GM19395 (cell line): ENCODE measurements at regions not wholly inside any gene's neighbourhood (a gene's known extent, or its start where the extent isn't known, plus 50 kb on each side); places are given as distances from the start of the nearest gene placed in this dataset.
"Not testable (repeated sequence)": the region's sequence is repeated elsewhere in the genome, so short reads cannot be mapped to it uniquely, and the experiment has no call there.

ENCODE experiments used
- ATAC-seq: cut with Tn5 transposase; IDR thresholded peaks from one replicate; pipeline ENCODE4 v1.9.1; 2021; ENCODE audit warnings: mild to moderate bottlenecking, moderate library complexity; ENCODE audit not compliant: unreplicated experiment

- ATAC-seq, result no peak
These were observed 495.6 kb upstream of the KLF6 start for GRCh38 chr10:4280461-4281189.

DNA sequence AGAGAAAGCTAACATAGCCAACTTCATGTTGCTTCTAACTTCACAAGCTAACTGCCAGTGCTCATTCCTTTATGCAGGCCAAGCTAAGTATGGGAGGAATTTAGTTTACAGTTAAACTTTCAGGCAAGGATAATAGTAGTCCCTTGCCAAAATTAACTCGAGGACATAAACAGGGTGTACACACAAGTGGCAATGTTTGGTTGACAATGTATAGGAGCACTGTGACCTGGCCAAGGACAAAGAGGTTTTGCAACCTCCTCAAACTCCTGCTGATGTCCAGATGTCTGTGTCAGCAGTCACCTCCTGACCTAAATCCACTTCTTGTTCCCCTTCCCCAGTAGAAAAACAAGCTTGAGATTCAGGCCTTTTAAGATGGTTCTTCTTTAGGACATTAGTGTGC is 494.6 kb upstream of the KLF6 start:
- ATAC-seq, result no peak

GRCh38 chr10:4278186-4278585 is 493.2 kb upstream of the KLF6 start:
- ATAC-seq, result no peak

DNA sequence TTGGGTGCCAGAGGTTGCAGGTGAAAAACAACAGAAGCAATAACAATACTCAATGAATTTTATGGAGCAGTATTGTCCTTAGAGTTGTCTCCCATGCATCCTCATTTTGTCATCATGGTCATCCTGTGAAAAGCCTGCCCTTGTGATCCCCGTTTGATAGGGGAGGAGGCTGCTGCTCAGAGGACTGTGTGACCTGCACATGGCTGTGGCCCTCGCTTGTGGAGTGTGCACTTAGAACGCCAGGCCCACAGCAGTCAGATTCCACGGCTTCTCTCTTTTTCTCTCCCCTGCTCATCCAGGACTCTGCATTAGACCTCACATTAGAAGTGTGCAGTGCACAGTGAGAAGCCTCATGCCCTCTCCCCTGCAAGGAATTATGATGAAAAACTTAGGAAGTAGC is 491.1 kb upstream of the KLF6 start:
- ATAC-seq, result no peak

DNA sequence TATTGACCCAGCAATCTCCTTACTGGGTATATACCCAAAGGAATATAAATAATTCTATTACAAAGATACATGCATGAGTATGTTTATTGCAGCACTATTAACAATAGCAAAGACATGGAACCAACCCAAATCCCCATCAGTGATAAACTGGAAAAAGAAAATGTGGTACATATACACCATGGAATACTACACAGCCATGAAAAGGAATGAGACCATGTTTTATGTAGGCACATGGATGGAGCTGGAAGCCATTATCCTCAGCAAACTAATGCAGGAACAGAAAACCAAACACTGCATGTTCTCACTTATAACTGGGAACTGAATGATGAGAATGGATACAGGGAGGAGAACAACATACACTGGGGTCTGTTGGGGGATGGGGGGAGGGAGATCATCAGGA is 489.7 kb upstream of the KLF6 start:
- ATAC-seq, result not testable (repeated sequence)

DNA sequence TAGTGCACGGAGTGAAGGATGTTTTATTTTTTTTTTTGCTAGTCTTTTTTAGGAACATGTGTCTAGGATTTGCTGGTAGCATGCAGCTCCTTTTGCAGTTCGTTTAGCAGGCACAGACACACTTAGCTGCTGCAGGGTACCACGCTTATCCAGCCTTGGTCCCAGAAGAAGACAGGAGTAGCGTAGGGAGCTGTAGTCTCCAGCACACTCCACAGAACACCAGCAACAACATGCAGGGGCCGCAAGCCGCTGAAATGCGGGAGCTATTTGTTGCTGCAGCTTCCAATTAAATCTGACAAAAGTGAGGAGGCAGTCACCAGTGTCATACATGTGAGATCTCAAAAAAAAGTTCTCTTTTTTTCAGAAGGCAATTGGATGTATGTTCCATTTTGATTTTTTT is 486.2 kb upstream of the KLF6 start:
- no peak for ATAC-seq

DNA sequence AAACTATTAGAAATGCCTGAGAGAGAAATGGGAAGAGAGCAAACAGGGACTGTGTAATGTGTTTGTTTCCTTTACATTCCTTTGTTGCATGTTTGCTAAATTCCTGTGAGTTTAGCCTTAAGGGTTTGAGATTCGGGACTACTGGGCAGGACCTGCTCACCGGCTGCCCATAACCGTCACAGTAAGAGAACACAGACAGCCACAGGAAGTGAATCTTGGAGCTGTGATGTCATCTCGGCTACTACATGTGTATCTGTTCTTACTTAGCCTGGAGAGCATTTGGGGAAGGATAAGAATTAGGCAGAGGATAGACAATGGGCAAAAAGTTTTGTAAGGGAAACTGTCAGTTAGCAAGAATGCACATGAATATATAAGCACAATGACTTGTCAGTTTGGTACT is 485.1 kb upstream of the KLF6 start:
- no peak for ATAC-seq

GRCh38 chr10:4268490-4268889 is 483.5 kb upstream of the KLF6 start:
- not testable (repeated sequence) for ATAC-seq

DNA sequence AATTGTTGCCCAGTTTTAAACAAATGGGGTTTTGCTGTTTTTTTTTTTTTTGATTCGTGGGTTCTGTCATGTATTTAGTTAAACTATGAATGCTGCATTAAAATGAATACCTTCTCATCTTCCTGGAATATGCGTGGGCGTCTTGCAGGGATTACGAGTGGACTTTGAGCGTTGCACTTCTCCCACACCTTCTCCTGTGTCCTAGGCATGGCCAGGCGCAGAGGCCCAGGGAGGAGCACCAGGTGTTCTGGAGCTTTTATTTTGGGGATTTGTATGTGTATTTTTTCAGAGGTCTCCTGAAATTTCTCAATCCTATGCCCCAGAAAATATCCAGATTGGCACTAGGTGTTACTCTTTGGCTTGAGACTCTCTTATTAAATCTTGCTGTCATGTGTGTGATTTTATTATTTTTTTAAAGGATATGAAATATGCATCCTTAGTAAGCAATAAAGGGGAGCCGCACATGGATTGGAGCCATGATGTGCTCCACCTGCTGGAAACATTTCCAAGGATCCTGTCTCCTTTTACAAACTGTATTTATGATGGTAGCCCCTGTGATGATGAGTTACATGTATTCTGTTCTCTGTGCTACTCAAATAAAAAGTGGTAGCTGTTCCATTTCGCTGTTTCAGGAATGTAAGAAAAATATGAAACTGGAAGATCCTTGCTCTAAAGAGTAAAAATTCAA is 482.2 kb upstream of the KLF6 start:
- ATAC-seq, result no peak

GRCh38 chr10:4266416-4267085 is 481.5 kb upstream of the KLF6 start:
- no peak for ATAC-seq

GRCh38 chr10:4265964-4266363 is 481.0 kb upstream of the KLF6 start:
- no peak for ATAC-seq

GRCh38 chr10:4264209-4264865 is 479.3 kb upstream of the KLF6 start:
- no peak for ATAC-seq

DNA sequence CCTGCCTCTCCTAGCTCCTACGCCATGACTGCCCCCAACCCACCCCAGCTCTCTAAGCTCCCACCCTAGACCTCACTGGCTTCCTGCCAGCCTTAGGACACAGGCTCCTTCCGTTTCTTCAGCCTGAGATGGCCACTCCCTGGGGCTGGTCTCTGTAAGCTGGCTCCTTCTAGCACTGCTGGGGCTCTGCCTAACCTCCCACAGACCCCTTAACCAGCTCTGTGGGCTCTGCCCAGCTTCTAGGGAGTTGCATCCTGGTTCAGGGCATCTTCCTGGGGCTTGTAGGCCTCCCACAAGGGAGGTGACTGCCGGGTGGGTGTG is 478.6 kb upstream of the KLF6 start:
- ATAC-seq, result no peak

DNA sequence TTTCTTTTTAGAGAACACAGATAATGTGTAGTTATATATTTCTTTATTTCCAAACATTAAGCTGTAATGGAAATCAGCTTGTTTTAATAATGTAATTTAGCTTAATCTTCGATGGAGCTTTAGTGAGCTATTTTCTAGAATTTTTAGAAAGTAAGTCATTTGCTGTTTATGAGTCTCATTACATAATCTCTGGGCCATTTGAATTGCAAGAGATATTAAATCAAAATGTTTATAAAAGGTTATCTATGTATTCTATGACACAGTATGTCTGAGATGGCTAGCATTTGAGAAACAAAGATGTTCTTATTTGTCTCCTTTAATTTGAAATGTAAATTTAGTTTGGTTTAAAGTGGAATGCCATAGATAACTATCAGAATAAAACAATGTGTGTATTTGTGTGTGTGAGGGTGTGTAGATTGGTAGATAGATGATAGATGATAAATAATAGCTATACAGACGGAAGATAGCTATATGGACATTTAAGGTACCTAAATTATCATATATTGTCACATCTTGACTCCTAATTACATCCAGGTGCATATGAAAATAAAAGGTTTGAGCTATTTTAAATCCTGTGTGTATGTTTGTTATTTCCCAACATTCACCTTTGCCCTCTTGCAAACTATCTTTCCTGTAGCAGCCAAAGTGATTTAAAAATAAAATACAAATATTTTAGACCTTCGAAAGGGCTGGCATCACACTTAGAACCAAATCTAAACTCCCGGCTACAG is 478.0 kb upstream of the KLF6 start:
- no peak for ATAC-seq

DNA sequence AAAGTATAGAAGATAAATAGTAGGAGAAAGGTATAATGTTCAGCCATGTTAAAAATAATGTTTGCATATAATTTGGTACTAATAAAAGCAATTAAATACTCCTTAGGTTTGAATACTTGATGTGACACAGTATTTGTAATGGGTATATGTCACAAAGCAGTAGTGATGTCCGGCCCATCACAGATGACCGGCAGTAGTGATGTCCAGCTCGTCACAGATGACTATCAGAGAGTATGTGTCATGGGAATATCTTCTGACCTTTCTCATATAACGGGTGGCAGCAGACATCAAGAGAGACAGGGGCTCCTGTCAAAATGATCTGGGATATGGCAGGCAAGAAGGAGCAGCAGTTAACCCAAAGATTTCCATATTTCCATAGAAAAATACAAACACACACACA is 477.4 kb upstream of the KLF6 start:
- ATAC-seq, result no peak

DNA sequence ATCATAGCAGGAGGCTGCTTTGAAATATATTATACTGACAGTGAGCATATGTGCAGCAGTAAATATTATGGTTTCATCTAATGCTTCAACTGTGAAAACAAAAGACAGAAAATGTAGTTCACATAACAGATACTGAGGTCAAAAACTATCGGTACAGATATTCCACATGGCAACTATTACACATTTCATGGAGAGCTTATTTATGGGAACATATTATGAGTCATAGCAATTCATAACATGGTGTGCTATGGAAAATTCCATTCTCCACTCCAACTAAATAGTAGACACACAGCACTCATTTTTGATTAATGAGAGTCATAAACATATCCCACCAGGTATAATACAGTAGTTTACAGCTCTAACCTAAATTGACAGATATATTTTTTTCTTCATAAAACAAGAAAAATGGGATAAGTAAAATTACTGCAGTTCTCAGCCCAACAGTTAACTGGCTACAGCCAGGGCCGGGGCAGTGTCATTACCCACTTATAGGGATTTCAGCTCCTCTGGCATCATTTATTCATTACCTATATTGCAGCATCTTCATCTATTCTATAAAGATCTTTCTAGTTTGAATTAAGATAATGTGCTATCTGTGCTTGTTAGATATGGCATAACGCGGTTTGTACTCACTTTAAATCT is 475.6 kb upstream of the KLF6 start:
- no peak for ATAC-seq

DNA sequence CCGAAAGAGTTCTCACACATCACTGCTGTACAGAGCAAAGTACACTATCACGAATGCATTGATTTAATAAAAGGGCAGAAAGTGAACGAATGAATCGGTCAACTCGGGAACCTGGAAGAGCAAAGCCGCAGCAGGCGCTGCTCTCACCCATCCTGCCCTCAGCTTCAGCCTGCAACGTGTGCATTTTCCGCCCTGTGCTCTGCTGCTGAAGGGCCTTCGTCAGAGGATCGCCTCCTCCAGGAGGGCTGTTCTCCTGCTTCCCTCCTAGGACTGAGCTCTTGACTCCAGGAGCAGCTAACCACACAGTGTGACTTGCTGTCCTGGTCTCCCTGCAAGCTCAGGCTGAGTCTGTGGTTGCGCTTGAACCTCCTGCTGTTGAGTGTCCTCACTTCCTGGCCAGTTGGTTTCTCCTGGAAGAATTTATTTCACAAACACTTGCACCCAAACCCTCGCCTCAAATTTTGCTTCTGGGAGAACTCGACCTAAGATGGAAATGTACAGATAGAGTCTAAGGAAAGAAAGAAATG is 473.0 kb upstream of the KLF6 start:
- ATAC-seq, result no peak

GRCh38 chr10:4256971-4257370 is 472.0 kb upstream of the KLF6 start:
- no peak for ATAC-seq

DNA sequence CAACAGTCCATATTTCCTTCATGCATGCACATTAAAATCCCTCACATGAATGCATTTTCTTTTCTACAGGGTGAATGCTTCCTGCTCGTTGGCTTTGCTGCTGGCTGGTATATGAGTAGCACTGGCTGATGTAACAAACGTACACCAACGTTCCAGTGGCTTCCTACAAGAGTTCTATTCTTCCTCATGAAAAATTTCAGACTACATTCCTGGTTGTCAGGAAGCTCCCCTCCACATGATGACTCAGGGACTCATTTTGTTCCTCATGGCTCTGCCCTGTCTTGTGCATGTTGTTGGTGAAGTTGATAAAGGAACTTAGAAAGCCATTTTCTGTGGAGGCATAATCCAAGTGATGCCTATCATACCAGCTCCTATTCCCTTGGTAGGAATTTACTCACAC is 470.7 kb upstream of the KLF6 start:
- no peak for ATAC-seq
